ACHN (cell line): ENCODE measurements at regions not wholly inside any gene's neighbourhood (a gene's known extent, or its start where the extent isn't known, plus 50 kb on each side); places are given as distances from the start of the nearest gene placed in this dataset.

Experiments
- DNase-seq: peaks from one replicate; pipeline ENCODE4 v3.0.0-alpha.2; 2015
- in situ Hi-C: cut with HindIII; loops from 2 replicates; pipeline ENCODE4 v1.10.0; 2017; ENCODE audit warnings: low sequenced_read_pairs, low pct_ligation_motif_present, low pct_unique_long_range_greater_than_20kb

DNA sequence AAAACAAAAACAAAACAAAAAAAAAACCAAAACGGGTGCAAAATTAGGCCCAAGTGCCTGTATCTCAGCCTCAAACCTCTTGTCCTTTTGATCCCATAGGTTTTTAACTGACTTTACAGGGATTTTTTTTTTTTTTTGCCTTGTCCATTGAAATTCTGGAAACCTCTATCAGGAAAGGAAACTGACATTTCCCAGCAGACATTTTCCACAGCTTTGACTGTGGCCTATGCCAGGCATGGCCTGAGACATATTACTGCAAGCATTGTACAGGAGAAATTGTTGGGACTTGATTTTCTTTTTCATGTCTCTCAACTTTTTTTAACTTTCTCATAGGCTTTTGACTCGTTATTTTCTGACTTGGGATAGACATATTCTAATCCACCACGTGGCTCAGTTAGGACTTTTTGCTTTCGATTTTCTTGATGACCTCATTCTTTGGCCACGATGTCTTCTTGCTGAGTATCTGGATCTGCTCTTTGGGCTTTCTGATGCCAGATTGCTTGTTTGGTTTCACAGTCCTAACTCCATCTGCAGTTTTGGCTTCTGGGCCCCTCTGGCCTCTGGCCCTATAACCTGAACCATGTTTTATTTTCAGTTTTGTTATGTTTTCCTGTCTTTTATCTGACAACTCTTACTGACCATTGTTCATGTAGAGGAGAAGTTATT, 336.1 kb upstream of the C11orf87 start:
- no peak for DNase-seq
- in situ Hi-C loops = no loop called here

DNA sequence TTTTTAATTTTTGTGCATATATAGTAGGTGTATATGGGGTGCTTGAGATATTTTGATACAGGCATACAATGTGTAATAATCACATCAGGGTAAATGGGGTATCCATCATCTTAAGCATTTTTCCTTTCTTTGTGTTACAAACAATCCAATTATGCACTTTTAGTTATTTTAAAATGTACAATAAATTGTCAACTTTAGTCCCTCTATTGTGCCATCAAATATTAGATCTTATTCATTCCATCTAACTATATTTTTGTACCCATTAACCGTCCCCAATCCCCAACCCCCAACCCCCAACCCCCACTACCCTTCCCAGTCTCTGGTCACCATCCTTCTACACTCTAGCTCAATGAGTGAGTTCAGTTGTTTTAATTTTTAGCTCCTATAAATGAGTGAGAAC, 335.1 kb upstream of the C11orf87 start:
- no peak for DNase-seq
- in situ Hi-C loops = no loop called here

DNA sequence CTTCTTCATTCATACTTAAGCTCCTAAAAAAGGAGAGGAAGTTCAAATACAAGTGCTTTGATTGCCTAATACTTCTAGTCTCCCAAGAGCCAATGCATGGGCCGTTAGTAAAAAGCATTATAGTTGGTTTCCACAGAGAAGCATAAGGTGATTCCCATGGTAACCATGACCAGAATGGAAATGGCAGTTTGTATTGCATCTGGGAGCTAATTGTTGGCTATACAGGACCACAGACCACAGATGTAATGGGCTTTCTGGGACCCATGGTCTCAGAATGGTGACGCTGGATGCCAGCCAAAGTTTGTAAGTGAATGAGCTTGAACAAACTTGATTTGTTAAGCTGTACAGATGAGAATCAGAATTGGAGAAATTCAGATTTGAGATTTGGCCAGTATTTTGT, 333.9 kb upstream of the C11orf87 start:
- in situ Hi-C loops = no loop called here
- DNase-seq = no peak

DNA sequence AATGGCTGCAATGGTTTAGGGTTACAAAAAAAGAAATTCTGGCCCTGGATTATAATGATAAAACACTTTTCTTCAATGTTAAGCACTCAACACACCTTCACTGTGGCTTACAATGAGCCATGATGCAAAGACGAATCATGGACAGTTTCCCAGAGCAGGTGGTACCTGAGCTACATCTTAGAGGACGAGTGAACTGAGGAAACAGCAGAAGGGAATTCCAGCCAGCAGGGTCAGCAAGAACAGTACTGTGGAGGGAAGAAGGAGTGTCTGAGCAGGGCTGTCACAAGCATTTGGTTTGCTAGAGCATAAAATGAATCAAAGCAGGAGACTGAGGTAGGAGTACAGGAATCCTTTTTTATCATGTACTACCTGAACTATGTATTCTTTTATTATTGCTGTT, 332.8 kb upstream of the C11orf87 start:
- in situ Hi-C loops = no loop called here
- no peak for DNase-seq

DNA sequence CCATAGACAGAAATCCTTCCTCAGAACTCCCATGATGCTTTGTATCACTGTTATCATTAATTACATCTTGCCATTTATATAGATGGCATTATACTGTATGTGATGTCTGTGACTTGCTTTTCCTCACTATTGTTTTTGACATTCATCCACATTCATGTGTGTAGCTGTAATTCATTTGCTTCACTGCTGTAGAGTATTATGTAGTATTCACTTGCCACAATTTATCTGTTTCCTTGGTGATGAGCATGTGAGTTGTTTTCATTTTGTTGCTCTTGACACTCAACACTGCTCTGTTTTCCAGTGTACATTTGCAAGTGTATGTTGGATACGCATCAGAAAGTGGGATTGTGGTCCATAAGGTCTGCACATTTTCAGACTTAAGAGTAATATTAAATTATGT, 328.6 kb upstream of the C11orf87 start:
- DNase-seq = no peak
- in situ Hi-C loops = no loop called here

DNA sequence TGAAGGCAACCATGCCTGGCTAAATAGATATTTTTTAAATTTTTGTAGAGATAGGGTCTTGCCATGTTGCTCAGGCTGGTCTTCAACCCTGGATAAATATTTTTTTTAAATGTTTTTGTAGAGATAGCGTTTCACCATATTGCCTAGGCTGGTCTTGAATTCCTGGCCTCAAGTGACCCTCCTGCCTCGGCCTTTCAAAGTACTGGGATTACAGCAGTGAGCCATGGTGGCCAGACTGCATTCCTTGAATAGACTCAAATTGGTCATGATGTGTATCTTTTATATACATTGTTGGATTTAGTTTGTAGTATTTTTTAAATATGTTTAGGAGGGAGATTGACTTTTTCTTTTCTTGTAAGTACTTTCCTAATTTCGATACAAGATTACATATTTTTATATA, 325.7 kb upstream of the C11orf87 start:
- DNase-seq = no peak
- in situ Hi-C loops = no loop called here

DNA sequence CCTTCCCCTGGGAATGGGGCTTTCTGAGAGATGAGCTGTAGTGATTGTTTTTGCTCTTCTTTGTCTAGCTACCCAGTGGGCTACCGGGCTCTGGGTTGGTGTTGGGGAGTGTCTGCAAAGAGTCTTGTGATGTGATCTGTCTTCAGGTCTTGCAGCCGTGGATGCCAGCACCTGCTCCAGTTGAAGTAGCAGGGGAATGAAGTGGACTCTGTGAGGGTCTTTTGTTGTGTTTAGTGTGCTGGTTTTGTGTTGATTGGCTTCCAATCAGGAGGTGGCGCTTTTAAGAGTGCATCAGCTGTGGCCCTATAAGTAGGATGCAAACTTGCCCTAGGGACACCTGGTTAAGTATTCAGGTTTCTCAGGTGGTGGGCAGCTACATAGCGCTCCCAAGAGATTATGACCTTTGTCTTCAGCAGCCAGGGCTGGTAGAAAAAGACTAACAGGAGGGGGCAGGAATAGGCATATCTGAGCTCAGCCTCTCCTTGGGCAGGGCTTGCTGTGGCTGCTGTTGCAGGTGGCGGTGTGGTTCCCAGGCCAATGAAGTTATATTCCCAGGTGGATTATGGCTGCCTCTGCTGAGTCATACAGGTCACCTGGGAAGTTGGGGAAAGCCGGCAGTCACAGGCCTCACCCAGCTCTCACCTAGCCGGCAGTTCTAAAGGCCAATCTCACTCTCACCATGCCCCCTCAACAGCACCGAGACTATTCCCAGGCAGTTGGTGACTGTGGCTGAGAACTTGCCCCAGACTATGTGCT, 315.7 kb upstream of the C11orf87 start:
- DNase-seq = no peak
- in situ Hi-C loops = no loop called here

DNA sequence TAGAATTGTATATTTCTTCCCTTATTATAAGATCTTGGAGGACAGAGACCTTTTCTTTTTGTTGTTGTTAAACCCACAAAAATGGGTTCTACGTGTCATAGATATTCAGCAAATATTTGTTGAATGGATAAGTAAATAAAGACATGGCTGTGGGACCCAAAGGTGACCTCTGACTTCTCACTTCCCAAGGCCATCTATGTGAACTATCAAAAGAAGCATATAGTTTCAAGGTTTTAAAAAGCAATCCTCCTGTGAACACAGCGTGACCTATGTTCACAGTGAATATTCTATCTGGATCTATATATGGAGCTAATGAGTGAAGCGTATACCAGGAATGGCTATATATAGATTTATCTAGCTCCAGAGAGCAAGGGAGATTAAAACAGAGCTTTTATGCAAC, 312.8 kb upstream of the C11orf87 start:
- DNase-seq = no peak
- in situ Hi-C loops = no loop called here

DNA sequence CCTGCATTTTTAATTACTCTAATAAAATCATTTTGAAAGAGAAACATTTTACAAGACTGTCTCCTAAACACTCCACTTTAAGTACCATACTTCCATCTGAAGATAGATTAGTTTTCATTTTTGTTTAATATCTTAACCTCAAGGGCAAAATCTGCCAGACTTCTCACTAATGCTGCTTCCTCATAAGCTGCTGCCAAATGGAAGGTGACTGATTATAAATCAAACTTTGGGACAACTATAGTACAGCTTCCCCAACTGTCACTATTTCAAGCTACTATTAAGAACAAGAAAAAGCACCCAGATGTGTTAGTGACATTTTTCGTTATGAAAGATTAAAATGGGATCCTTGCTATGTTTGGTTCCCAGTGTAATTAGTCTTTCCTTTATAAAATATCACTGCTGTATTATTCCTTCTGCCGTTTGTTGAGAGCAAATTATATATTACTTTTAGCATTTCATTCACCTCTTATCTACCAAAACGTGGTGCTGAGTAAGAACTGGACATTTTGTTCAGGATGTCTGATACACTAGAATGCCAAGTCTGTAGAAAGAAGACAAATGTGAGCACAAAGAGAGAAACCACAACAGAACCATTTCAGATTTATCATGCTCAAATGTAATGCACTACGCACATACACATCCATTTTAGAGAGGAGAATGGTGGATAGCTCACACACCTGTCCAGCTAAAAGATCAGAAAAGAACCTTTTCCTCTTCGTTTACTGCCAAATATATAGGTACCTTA, 312.2 kb upstream of the C11orf87 start:
- DNase-seq = no peak
- in situ Hi-C loops = no loop called here

DNA sequence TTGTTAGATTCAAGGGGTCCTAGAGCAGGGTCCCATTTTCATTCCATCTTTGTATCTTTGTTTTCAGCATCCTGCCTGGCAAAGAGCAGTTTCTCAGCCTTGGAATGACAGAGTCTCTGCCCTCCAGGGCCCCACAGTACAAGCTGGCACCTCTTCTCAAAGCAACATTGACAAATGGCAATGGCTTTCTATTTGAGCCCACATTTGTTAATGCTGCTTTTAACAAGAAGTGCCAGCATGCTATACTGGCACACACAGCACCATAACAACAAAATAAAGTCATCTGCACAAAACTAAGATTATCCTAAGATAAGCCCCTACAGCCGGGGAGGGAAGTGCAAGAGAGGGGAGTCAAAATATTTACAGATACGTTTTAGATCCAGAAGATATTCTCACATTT, 309.7 kb upstream of the C11orf87 start:
- DNase-seq = no peak
- in situ Hi-C loops = no loop called here

DNA sequence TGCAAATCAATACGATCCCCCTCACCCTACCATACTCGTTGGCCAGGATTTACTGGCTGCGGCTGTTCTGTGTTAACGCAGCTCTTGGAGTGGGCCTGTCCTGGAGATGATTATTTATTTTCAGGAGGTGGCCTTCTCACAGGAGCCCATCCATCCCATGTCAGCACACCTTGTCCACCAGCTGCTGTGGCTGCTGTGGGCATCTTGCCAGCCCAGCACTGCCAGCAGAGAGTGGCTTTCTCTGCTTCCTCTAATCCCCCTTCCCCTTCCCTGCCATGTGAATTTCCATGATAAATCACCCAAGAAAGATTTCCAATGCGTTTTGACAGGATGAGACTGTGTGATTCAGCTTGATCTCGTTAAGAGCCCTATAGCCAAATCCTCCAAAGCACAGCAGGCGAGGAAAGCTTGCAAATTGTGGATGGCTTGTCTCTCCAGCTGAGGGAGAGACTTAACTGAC, 309.1 kb upstream of the C11orf87 start:
- in situ Hi-C loops = no loop called here
- DNase-seq = no peak

DNA sequence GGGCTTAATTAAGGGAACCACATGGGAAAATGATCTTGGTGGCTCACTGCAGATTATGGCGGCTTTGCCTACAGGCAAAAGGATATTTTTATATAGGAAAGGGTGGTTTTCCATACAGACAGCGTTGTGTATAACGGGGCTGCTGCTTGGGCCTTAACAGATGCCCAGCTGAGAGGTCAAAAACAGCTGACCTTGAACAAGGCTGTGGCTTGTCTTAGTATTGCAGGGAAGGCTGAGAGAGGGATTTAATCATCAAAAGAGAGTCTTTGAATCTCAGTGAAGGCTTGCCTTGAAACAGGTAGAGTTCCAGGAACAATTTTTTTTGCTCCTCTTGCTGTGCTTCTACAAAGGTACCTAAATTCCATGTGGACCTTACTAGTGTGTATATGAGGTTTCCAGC, 301.6 kb upstream of the C11orf87 start:
- in situ Hi-C loops = no loop called here
- no peak for DNase-seq

DNA sequence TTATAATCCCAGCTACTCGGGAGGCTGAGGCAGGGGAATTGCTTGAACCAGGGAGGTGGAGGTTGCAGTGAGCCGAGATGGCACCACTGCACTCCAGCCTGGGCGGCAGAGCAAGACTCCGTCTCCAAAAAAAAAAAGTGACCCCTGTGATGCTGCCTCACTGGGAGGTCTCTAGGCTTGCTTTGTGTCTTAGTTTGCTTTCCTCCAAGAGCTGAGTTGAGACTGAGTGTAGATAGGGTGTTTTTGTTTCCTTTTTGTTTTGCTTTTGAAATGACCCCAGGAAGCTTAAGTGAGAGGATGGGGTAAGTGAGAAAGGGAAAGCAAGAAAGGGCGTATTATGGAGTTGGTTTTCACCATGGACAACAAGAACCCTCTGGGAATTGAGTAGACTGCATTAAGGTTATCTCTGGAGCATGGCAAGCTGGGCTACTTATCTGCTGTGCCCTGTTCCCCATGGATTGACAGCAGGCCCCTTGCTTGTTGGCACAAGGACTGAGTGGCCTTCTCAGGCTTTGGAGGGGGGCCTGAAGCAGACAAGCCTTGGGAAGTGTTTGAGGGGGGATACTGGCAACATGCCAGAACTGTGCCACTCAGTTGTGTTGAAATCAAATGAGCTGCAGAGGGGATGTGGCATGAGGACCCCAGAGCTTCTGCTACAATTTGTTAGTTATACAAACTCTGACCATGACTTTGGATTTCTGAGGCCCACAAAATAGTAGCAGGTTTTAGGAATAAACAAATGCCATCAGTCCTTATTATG, 300.6 kb upstream of the C11orf87 start:
- DNase-seq = no peak
- in situ Hi-C loops = no loop called here

DNA sequence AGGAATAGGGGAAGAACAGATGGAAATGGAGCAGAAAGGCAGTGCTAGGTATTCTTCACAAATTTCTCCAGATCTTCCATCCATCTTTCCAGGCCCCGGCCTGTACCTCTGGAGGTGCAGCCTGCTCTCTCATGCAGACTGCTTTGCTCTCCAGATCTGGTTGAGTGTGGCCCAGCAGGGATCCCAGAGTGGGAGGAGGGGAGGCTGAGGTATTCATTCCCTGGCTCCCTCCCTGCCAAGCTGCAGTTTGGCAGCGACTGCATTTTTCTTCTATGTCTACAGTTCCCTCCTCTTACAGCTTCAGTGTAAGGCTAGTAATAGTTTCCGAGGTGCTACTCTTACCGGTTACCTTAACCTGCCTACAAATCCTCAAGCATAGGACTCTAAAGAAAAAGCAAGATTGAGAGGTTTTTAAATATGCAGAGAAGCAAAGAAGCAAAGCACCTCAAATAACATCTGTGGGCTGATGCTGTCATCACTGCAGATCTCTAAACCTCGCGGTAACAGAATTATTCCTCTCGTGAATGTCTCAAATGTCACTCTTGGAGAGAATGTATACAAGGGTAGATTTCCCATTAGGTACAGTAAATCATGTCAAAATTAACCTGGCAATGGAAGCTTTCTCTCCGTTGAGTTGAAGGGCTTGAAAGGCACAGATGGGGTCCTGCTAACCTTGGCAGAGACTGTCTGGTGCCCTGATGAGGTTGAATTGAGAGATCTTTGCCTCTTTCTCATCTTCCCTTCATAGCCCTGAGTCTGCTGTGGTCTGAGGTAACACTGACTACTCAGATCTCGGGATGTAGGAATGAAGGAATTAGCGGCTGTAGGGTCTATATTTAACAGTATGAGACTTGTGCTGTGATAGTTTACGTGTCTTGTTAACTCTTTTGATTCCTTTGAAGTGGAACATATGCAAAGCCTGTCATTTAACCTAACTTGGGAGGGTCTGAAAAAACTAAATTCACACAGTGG, 297.9 kb upstream of the C11orf87 start:
- DNase-seq = no peak
- in situ Hi-C loops = no loop called here

DNA sequence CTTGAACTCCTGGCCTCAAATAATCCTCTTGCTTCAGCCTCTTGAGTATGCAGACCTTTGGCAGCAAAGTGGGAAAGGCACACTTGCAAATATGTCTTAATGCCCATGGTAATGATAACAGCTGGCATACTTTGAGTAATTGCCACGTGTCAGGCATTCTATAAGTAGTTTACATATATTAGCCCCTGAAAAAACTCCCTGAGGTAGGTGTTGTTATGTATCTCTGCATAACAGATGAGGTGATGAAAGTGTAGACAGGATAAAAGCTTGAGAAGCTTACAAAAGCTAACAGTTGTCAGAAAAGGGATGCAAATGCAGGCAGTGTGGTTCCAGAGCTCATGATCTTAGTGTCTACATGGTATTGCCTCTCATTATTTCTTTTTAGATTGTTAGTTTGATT, 291.1 kb upstream of the C11orf87 start:
- in situ Hi-C loops = no loop called here
- no peak for DNase-seq

DNA sequence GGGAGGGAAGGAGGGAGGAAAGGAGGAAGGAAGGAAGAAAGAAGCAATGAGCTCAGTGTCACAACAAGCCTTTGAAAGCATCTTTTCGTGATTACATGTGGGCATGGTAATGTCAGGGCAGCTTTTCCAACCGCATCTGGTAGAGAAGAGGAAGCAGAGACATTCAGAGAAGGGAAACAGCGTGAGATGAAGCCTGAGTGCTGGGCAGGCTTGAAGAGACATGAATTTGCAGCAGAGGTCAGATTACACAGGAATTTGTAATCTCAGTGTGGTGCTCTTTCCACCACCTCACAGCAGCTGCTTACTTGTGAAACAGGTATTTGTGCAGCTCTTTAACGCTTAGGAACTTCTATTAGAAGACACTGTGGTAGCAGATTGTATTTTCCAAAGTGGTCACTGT, 289.5 kb upstream of the C11orf87 start:
- DNase-seq = no peak
- in situ Hi-C loops = no loop called here

DNA sequence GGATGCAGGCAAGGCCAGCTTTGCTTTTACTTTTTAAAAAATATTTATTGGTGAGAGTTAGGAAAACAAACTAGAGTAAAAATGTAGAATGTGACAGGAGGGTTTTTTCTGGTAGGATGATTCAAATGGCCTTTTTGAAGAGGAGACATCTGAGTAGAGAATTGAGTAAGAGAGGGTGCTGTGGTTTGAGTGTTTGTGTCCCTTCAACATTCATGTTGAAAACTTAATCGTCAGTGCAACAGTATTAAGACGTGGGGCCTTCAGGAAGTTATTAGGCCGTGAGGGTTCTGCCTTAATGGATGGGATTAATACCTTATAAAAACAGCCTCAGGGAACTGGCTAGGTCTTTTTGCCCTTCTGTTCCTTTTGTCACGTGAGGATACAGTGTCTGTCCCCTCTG, 288.8 kb upstream of the C11orf87 start:
- in situ Hi-C loops = no loop called here
- DNase-seq = no peak

DNA sequence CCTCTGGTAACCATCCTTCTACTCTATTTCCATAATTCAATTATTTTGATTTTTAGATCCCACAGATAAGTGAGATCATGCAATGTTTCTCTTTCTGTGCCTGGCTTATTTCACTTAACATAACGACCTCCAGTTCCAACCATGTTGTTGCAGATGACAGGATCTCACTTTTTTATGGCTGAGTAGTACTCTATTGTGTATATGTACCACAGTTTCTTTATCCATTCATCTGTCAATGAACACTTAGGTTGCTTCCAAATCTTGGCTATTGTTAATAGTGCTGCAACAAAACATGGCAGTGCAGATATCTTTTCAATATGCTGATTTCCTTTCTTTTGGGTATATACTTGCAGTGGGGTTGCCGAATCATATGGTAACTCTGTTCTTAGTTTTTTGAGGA, 286.4 kb upstream of the C11orf87 start:
- in situ Hi-C loops = no loop called here
- DNase-seq = no peak
